GM06990 (cell line): ENCODE measurements at regions not wholly inside any gene's neighbourhood (a gene's known extent, or its start where the extent isn't known, plus 50 kb on each side); places are given as distances from the start of the nearest gene placed in this dataset.

Source experiments
- DNase-seq: peaks from one replicate; pipeline ENCODE4 v3.0.0-alpha.2; 2011; ENCODE audit not compliant: insufficient read length; ENCODE audit errors: extremely low read depth
- H3K27me3 ChIP-seq: replicated peaks from 2 replicates; pipeline ENCODE4 v1.6.0; 2011; ENCODE audit warnings: low read length; ENCODE audit not compliant: control insufficient read depth, insufficient read depth
- H3K36me3 ChIP-seq: 2 replicates; pipeline ENCODE4 v1.5.1; 2011; ENCODE audit warnings: low read length; ENCODE audit not compliant: control insufficient read depth, insufficient read depth
- H3K4me3 ChIP-seq: replicated peaks from 2 replicates; pipeline ENCODE4 v1.5.1; 2011; ENCODE audit warnings: low read depth, mild to moderate bottlenecking, control low read depth, low read length
- CTCF ChIP-seq: IDR thresholded peaks from 2 replicates; pipeline ENCODE4 v1.5.1; 2011; ENCODE audit warnings: low read length, control low read depth, mild to moderate bottlenecking, inconsistent platforms; ENCODE audit not compliant: insufficient read depth, poor library complexity, severe bottlenecking

GRCh38 chr19:28929006-28929405 lies 283.9 kb downstream of the UQCRFS1 start:
- no peaks in the 10 kb centered on the region for H3K27me3 ChIP-seq
- no peak for DNase-seq
- H3K4me3 ChIP-seq: no peak overlapping the region
- no peak for TF ChIP-seq CTCF
- H3K36me3 ChIP-seq: no peaks in the 10 kb centered on the region

- DNase-seq: no peak
- H3K36me3 ChIP-seq: no peaks in the 10 kb centered on the region
Measured at GRCh38 chr19:28927456-28927855, 285.5 kb downstream of the UQCRFS1 start.

GRCh38 chr19:28920269-28921066 lies 292.5 kb downstream of the UQCRFS1 start:
- Histone ChIP-seq H3K4me3 (no peak overlapping the region), H3K36me3 (no peaks in the 10 kb centered on the region), H3K27me3 (no peaks in the 10 kb centered on the region)
- DNase-seq: no peak
- no peak for TF ChIP-seq CTCF

More at GRCh38 chr19:28927456-28927855, 285.5 kb downstream of the UQCRFS1 start:
- Histone ChIP-seq H3K27me3 (no peaks in the 10 kb centered on the region), H3K4me3 (no peak overlapping the region)
- no peak for TF ChIP-seq CTCF

- Histone ChIP-seq H3K27me3 (no peaks in the 10 kb centered on the region), H3K36me3 (no peaks in the 10 kb centered on the region)
- no peak for TF ChIP-seq CTCF
Measured at GRCh38 chr19:28917621-28918020, 295.3 kb downstream of the UQCRFS1 start.

GRCh38 chr19:28915737-28916460 lies 297.1 kb downstream of the UQCRFS1 start:
- no peak for TF ChIP-seq CTCF
- Histone ChIP-seq H3K4me3 (no peak overlapping the region), H3K36me3 (no peaks in the 10 kb centered on the region), H3K27me3 (no peaks in the 10 kb centered on the region)
- no peak for DNase-seq

More at GRCh38 chr19:28917621-28918020, 295.3 kb downstream of the UQCRFS1 start:
- H3K4me3 ChIP-seq: no peak overlapping the region
- DNase-seq: no peak
